Kidney epithelial cell (primary cell): ENCODE measurements at regions not wholly inside any gene's neighbourhood (a gene's known extent, or its start where the extent isn't known, plus 50 kb on each side); places are given as distances from the start of the nearest gene placed in this dataset.

Experiments used
- DNase-seq: peaks from one replicate; pipeline ENCODE4 v3.0.0-alpha.2; 2010; ENCODE audit warnings: low read depth
- H3K27me3 ChIP-seq: 2 replicates; pipeline ENCODE4 v1.6.0; 2011; ENCODE audit warnings: low read length; ENCODE audit not compliant: control insufficient read depth, insufficient read depth
- H3K36me3 ChIP-seq: 2 replicates; pipeline ENCODE4 v1.5.1; 2011; ENCODE audit warnings: low read length; ENCODE audit not compliant: control insufficient read depth, insufficient read depth
- H3K4me3 ChIP-seq: 2 replicates; pipeline ENCODE4 v1.5.1; 2011; ENCODE audit warnings: low read depth, mild to moderate bottlenecking, control low read depth, low read length
- CTCF ChIP-seq: IDR thresholded peaks from 2 replicates; pipeline ENCODE4 v1.5.1; 2011; ENCODE audit warnings: mild to moderate bottlenecking, moderate library complexity, low read length, control low read depth, inconsistent platforms; ENCODE audit not compliant: insufficient read depth, poor library complexity, severe bottlenecking

DNA sequence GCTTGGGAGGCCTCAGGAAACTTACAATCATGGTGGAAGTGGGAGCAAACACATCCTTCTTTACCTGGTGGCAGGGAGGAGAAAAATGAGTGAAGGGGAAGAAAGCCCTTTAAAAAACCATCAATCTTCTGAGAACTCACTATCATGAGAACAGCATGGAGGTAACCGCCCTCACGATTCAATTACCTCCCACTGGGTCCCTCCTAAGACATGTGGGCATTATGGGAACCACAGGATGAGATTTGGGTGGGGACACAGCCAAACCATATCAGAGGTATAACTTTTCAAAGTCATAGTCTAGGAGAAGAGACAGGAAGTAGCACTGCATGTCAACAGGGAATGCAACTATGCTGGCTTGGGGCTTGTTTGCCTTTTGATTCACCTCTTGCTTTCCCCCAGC, 59.9 kb upstream of the DTNBP1 start:
- TF ChIP-seq CTCF = no peak
- DNase-seq = no peak
- Histone ChIP-seq H3K4me3 (no peak overlapping the region), H3K36me3 (no peaks in the 10 kb centered on the region), H3K27me3 (no peaks in the 10 kb centered on the region)

GRCh38 chr6:15716889-15717288, 54.1 kb upstream of the DTNBP1 start:
- no peak for DNase-seq
- Histone ChIP-seq H3K4me3 (no peak overlapping the region), H3K27me3 (no peaks in the 10 kb centered on the region), H3K36me3 (no peaks in the 10 kb centered on the region)
- TF ChIP-seq CTCF = no peak

- no peaks in the 10 kb centered on the region for H3K36me3 ChIP-seq
- DNase-seq = no peak
- no peak overlapping the region for H3K4me3 ChIP-seq
- TF ChIP-seq CTCF = no peak
- H3K27me3 ChIP-seq = no peaks in the 10 kb centered on the region
These were observed 53.0 kb upstream of the DTNBP1 start for GRCh38 chr6:15715851-15716250.

DNA sequence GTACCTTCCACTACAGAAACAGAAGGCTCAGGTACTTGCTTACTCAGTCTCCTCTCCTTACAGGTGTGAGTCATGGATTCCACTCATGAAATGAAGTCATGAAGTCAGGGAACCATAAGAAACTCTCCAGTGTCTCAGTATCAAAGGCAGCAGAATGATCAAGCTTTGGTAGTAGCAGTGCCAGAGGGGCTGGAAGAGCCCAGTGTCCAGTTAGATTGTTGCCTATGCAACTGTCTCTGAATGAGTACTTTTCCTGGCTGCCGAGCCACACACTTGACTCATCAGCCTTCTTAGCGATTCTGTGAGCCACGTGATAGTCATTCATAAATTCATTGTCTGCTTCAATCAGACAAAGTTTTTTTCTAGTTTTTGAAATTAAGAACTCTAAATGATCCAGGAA, 52.2 kb upstream of the DTNBP1 start:
- Histone ChIP-seq H3K27me3 (no peaks in the 10 kb centered on the region), H3K4me3 (no peak overlapping the region), H3K36me3 (no peaks in the 10 kb centered on the region)
- TF ChIP-seq CTCF = no peak
- DNase-seq = peak; percentile 64

DNA sequence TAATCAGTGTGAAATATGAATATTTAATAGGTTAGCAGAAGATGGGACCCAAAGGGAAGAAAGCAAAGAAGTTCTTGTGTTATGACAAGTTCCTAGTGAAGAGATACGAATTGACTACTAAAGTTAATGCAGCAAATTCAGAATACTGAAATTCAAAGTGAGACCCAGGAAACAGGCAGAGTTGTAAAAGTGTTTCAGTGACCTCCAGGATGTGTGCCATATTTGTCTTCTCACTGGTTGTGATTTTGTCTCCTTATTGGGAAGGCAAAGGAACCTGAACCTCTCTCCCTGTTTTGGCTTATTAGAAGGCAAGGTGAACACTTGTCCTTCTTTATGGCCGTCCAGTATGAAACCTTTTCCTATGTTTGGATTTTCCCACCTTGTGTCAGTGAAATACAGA, 51.8 kb upstream of the DTNBP1 start:
- Histone ChIP-seq H3K36me3 (no peaks in the 10 kb centered on the region), H3K27me3 (no peaks in the 10 kb centered on the region), H3K4me3 (no peak overlapping the region)
- TF ChIP-seq CTCF = no peak
- no peak for DNase-seq

DNA sequence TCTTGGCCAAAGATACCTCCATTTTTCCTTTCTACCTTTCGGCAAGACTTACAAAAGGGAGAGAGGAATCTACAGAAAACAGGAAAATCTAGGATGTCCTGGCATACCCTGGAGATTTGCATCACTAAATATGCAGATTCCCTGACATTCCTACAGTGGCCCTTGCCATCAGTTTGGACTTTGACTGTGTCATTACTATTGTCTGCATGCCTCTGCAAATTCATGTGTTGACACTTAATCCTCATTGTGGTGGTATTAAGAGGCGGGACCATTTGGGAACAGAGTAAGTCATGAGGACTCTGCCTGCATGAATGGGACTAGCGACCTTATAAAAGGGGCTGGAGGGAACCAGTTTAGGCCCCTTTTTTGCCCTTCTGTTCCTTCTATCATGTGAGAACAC, 50.5 kb upstream of the DTNBP1 start:
- no peaks in the 10 kb centered on the region for H3K36me3 ChIP-seq
- no peak overlapping the region for H3K4me3 ChIP-seq
- DNase-seq = no peak
- TF ChIP-seq CTCF = no peak
- H3K27me3 ChIP-seq = no peaks in the 10 kb centered on the region
